Kidney tubule cell (primary cell): ENCODE measurements at regions not wholly inside any gene's neighbourhood (a gene's known extent, or its start where the extent isn't known, plus 50 kb on each side); places are given as distances from the start of the nearest gene placed in this dataset.

Source experiments
- DNase-seq: peaks from one replicate; pipeline ENCODE4 v3.0.0-alpha.2; 2018; ENCODE audit warnings: low spot score

GRCh38 chr12:116404247-116404646 is 126.8 kb upstream of the MED13L start:
- DNase-seq, result no peak

DNA sequence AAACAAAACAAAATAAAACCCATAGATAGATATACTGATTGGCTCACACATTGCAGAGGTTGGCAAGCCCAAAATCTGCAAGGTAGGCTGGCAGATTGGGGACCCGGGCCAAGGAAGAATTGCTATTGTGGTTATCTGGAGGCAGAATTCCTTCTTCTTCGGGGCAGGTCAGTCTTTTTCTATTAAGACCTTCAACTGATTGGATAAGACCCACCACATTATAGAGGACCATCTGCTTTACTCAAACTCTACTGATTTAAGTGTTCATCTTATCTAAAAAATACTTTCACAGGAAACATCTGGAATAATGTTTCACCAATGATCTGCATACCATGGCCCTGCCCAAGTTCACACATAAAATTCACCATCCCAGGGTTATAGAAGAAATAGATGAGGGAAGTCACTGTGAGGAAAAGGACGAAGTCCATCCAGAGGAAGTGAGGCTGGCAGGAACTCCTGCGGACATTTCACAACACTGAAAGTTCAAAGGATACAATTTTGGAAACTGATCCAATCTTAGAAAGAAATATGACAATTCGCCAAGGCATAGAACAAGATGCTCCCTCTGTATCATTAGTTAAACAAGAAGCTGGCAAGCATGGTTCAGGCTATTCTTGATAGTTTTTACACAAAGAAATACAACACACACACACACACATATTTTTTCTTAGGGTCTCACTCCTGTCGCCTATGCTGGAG is 127.6 kb upstream of the MED13L start:
- no peak for DNase-seq

- DNase-seq, result peak; percentile 38
Measured at GRCh38 chr12:116406529-116406928, 129.0 kb upstream of the MED13L start.

DNA sequence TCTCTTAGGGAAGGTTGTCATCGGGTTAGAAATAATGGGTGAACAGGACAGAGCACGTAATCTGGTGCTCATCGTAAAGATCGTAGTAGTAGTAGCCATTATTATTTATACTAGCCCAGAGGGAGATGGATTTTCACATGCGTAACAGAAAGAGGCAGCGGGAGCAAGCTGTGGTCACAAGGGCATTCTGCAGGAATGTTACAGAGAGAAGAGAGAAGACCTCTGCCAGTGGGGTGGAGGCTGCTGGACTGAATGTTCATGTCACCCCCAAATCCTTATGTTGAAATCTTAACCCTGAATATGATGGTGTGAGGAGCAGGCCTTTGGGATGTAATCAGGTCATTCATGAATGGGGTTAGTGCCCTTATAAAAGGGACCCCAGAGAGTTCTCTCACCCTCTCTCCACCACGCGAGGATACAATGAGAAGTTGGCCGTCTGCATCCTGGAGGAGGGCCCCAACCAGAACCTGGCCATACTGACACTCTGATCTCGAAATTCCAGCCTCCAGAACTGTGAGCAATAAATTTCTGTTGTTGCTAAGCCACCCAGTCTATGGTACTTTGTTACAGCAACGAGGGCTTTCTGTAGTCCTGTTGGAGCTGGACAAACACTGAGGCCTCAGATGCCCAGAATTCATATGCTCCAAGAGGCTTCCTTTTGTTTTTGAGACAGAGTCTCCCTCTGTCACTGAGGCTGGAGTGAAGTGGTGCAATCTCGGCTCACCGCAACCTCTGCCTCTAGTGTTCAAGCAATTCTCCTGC is 131.2 kb upstream of the MED13L start:
- DNase-seq, result no peak

DNA sequence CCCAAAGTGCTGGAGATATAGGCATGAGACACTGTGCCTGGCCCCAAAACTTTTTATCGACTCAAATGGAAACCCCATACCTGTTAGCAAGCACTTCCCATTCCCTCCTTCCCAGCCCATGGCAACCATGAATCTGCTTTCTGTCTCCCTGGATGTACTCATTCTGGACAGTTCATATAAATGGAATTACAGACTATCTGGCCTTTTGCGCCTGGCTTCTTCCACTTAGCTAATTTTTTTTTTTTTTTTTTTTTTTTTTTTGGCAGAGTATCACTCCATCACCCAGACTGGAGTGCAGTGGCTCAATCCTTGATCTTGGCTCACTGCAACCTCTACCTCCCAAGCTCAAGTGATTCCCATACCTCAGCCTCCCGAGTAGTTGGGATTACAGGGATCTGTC is 134.5 kb upstream of the MED13L start:
- no peak for DNase-seq

DNA sequence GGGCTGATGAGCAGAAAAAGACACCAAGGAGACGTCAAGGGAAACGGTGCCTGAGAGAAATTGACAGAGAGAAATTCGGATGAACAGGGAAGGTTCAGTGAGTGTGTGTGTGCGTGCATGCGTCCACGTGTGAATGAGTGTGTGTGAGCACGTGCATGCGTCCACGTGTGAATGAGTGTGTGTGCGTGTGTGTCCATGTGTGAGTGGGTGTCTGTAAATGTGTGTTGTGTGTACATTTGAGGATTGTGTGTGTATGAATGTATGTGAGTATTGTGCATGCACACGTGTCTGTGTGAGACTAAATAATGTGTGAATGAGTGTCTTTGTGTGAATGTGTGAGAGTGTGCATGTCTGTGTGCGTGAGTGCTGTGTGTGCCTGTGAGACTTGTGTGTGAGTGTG is 137.4 kb upstream of the MED13L start:
- no peak for DNase-seq

GRCh38 chr12:116415408-116416108 is 138.1 kb upstream of the MED13L start:
- DNase-seq, result no peak

DNA sequence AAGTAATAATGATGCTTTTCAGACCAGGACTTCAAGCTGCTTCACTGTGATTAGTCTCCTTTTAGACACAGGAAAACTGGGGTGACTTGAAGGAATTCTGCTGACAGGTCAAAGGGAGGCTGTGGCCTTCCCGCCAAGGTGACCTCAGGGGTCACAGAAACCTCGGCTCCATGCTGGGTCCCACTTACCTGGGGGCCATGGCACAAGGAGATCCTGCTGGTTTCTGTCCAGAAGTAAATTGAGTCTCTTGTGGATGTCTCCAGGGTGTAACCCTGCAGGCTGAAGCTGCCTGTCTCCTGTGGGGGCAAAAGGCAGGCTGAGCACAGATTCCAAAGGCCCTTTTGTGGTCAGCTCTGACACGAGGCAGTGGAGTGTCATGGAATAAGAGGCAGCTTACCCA is 138.7 kb upstream of the MED13L start:
- no peak for DNase-seq

GRCh38 chr12:116418551-116418950 is 140.6 kb upstream of the MAP1LC3B2 start:
- DNase-seq, result no peak

- no peak for DNase-seq
Measured at GRCh38 chr12:116420227-116420880, 138.8 kb upstream of the MAP1LC3B2 start.

DNA sequence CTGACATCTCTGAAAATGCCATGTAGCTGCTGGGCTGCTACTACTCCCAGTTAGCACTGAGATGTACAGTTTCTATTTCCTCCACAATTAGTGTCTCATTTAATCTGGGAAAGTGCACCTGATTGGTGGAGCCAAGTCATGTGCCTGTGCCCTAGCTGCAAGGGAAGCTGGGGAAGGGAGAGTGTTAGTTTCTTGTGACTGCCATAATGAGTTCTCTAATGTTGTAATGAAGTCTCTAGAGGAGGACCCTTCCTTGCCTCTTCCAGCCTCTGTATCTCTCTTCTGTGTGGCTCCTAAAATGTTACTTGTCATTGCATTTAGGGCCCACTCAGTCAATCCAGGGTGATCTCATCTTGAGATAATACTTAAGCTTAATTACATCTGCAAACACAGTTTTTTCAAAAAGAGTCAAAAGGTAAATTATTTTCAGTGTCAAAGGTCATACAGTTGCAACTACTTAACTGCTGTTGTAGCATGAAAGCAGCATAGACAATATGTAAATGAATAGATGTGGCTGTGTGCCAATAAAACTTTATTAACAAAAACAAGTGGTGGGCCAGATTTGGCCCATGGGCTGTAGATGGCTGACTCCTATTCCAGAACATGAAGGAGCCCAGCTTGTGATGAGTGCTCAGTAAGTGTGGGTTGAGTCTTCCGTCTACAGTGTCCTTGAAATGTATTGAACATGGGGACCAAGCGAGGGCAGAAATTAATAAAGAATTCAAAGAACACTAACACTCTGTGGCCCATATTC is 137.2 kb upstream of the MAP1LC3B2 start:
- no peak for DNase-seq

- DNase-seq, result no peak
Measured at GRCh38 chr12:116423094-116423493, 136.1 kb upstream of the MAP1LC3B2 start.

DNA sequence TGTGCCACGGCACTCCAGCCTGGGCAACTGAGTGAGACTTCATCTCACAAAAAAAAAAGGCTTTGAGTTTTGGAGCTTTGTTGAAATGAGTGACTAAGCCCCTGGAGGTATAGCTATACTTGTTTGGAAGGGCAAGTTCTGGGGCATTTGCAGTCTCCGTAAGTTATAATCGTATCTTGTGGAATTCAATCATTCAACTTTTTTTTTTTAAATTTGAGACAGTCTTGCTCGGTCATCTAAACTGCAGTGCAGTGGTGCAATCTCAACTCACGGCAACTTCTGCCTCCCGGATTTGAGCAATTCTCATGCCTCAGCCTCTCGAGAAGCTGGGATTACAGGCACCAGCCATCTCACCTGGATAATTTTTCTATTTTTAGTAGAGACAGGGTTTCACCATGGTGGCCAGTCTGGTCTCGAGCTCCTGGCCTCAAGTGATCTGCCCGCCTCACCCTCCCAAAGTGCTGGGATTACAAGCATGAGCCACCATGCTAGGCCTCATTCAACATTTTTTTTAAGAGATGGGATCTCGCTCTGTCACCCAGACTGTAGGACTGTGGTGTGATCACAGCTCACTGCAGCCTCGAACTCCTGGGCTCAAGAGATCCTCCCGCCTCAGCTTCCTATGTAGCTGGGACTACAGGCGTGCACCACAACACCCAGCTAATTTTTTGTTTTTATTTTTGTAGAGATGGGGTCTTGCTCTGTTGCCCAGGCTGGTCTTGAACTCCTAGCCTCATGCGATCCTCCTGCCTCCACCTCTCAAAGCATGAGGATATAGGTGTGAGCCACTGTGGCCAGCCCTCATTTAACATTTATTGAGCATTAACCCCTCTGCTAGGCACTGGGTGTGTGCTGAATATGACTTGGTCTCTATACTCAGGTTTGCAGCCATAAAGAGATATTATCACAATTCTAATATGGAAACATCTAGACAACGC is 133.7 kb upstream of the MAP1LC3B2 start:
- no peak for DNase-seq

- peak; percentile 87 for DNase-seq
Measured at GRCh38 chr12:116426391-116427136, 132.6 kb upstream of the MAP1LC3B2 start.

DNA sequence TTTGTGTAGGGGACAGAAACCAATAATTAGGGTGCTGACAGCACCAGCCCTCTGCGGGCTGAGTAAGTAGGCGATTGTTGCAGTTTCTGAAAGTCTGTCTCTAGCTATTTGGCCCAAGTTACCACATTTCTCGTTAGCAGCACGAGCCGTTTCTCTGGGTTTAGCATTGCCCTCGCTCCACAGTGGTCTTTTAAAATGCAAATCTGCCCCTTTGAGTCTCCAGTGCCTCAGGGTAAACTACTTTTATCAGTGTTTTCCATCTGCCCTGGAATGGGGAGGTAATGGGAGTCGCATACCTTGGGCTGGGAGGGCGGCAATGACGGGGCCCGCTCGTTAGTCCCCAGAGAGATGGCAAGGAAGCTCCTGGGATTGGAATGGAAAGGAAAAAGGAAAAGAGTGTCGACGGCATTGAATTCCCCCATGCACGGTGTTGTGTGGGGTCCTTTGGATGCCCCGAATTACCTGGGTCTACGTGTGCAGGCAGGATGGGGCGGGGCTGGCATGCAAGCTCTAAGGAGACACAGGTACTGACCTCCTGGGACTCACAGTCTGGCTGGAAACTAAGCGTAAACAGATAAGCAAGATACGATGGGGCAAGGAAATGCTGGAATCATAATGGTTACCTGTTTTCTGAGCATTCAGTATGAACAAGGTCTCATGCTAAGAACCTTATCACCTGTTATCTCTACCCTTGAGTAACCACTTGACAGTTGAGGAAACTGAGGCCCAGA is 131.8 kb upstream of the MAP1LC3B2 start:
- DNase-seq, result peak; percentile 14

DNA sequence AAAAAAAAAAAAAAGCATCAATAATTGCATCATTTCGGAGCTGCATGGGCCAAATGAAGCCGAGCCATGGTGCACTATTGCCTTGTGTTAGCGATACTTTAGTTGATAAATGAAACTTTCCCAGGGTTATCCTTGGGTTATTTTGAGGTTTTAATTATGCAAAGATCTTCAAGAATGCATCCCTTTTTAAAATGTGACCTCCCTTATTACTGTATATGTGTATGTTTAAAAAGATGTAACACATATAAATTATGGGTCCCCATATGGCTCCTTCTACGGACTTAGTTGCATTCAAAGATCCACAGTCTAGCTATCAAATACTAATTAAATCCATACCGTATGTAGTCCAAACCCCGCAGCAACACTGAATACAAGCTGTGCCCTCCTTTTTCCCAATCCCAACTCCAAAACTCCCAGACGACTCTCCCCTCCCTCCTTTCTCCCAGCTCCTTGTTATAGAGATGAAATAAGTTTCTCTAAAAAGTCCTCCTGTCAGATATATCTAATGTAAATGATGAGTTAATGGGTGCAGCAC is 129.3 kb upstream of the MAP1LC3B2 start:
- DNase-seq, result no peak

GRCh38 chr12:116430911-116431565 is 128.1 kb upstream of the MAP1LC3B2 start:
- DNase-seq, result no peak

GRCh38 chr12:116431677-116432300 is 127.4 kb upstream of the MAP1LC3B2 start:
- no peak for DNase-seq
